ENCODE measurements at regions not wholly inside any gene's neighbourhood (a gene's known extent, or its start where the extent isn't known, plus 50 kb on each side); places are given as distances from the start of the nearest gene placed in this dataset.
"Not testable (repeated sequence)": the region's sequence is repeated elsewhere in the genome, so short reads cannot be mapped to it uniquely, and the experiment has no call there.

DNA sequence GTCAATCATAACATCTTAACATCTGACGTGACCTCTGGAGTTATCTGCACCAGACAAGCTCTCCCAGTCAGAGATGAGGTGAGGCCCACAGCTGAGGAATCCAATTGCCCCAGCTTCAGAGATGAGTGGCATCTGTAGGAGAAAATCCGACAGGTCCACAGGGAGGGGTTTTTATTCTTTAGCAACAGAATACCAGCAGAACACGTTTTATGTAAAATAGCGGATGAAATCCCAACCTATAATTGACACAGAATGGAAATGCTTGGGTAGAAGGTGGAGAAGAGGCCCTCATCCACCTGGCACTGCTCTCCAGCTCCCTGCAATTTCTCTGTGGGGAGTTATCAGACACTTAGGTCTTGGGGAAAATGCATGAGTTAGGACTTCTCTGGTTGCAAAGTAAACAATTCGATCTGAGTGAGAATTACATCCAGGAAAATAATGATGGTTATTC, 144.2 kb upstream of the NRP1 start:
- H3K9me3 ChIP-seq (ENCODE audit: control insufficient read depth, insufficient read depth, low read depth, low read length): peaks cover 10% of the 10 kb centered on the region
- H3K36me3 ChIP-seq (ENCODE audit: control insufficient read depth, insufficient read depth, low read length): no peaks in the 10 kb centered on the region
- H3K27me3 ChIP-seq (ENCODE audit: control insufficient read depth, insufficient read depth, low read length): no peaks in the 10 kb centered on the region
- H3K27ac ChIP-seq (ENCODE audit: low read depth, low read length): no peak overlapping the region
- no peak overlapping the region for H3K9ac ChIP-seq (ENCODE audit: low read length)
- peaks cover 7% of the 10 kb centered on the region for H3K4me1 ChIP-seq (ENCODE audit: control insufficient read depth, insufficient read depth, low read length)
- no peak overlapping the region for H3K4me3 ChIP-seq (ENCODE audit: low read depth, low read length)

DNA sequence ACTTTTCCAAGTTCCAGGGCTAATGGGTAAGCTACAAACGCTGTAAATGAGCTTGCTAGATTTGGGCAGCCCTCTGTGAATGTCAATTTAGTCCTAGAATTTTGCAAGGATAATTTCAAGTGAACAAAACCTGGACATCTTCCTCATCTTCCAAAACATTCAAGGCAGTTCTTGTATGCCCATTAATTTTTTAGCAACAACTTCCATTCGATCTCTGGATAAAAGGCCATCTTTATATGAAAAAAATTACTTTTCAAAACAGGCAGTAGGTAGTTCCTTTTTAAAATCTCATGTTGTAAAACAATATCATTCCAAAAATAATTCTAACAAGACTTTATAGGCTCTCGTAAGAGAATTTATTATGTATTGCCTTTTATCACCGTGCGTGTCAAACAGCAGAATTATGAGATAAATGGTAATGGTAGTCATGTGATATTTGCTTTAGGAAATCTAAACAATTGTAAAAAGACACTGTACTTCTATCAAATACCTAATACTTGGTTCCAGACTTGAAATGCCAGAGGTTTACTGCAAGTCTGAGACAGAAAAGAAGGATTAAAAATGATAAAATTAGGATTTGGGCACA, 143.7 kb upstream of the NRP1 start:
- Histone ChIP-seq H3K9ac (ENCODE audit: low read length) (no peak overlapping the region), H3K4me1 (ENCODE audit: control insufficient read depth, insufficient read depth, low read length) (peaks cover 2% of the 10 kb centered on the region; the same call in 1 of the 2 replicates), H3K4me3 (ENCODE audit: low read depth, low read length) (no peak overlapping the region), H3K27ac (ENCODE audit: low read depth, low read length) (no peak overlapping the region), H3K36me3 (ENCODE audit: control insufficient read depth, insufficient read depth, low read length) (no peaks in the 10 kb centered on the region), H3K27me3 (ENCODE audit: control insufficient read depth, insufficient read depth, low read length) (no peaks in the 10 kb centered on the region), H3K9me3 (ENCODE audit: control insufficient read depth, insufficient read depth, low read depth, low read length) (peaks cover 10% of the 10 kb centered on the region)

GRCh38 chr10:33477291-33478088, 143.0 kb upstream of the NRP1 start:
- no peak overlapping the region for H3K9ac ChIP-seq (ENCODE audit: low read length)
- H3K27me3 ChIP-seq (ENCODE audit: control insufficient read depth, insufficient read depth, low read length): no peaks in the 10 kb centered on the region
- H3K9me3 ChIP-seq (ENCODE audit: control insufficient read depth, insufficient read depth, low read depth, low read length): peaks cover 10% of the 10 kb centered on the region
- no peak overlapping the region for H3K4me3 ChIP-seq (ENCODE audit: low read depth, low read length)
- H3K4me1 ChIP-seq (ENCODE audit: control insufficient read depth, insufficient read depth, low read length): no peaks in the 10 kb centered on the region
- no peaks in the 10 kb centered on the region for H3K36me3 ChIP-seq (ENCODE audit: control insufficient read depth, insufficient read depth, low read length)
- H3K27ac ChIP-seq (ENCODE audit: low read depth, low read length): no peak overlapping the region

GRCh38 chr10:33476757-33477273, 142.3 kb upstream of the NRP1 start:
- no peaks in the 10 kb centered on the region for H3K27me3 ChIP-seq (ENCODE audit: control insufficient read depth, insufficient read depth, low read length)
- no peaks in the 10 kb centered on the region for H3K36me3 ChIP-seq (ENCODE audit: control insufficient read depth, insufficient read depth, low read length)
- no peak overlapping the region for H3K27ac ChIP-seq (ENCODE audit: low read depth, low read length)
- peaks cover 10% of the 10 kb centered on the region for H3K9me3 ChIP-seq (ENCODE audit: control insufficient read depth, insufficient read depth, low read depth, low read length)
- H3K9ac ChIP-seq (ENCODE audit: low read length): no peak overlapping the region
- no peaks in the 10 kb centered on the region for H3K4me1 ChIP-seq (ENCODE audit: control insufficient read depth, insufficient read depth, low read length)
- no peak overlapping the region for H3K4me3 ChIP-seq (ENCODE audit: low read depth, low read length)

- Histone ChIP-seq H3K27me3 (ENCODE audit: control insufficient read depth, insufficient read depth, low read length) (no peaks in the 10 kb centered on the region), H3K4me3 (ENCODE audit: low read depth, low read length) (no peak overlapping the region), H3K9ac (ENCODE audit: low read length) (no peak overlapping the region), H3K4me1 (ENCODE audit: control insufficient read depth, insufficient read depth, low read length) (no peaks in the 10 kb centered on the region), H3K9me3 (ENCODE audit: control insufficient read depth, insufficient read depth, low read depth, low read length) (no peaks in the 10 kb centered on the region; the same call in 1 of the 2 replicates), H3K36me3 (ENCODE audit: control insufficient read depth, insufficient read depth, low read length) (no peaks in the 10 kb centered on the region), H3K27ac (ENCODE audit: low read depth, low read length) (no peak overlapping the region)
Measured at GRCh38 chr10:33473688-33474087, 139.2 kb upstream of the NRP1 start.

DNA sequence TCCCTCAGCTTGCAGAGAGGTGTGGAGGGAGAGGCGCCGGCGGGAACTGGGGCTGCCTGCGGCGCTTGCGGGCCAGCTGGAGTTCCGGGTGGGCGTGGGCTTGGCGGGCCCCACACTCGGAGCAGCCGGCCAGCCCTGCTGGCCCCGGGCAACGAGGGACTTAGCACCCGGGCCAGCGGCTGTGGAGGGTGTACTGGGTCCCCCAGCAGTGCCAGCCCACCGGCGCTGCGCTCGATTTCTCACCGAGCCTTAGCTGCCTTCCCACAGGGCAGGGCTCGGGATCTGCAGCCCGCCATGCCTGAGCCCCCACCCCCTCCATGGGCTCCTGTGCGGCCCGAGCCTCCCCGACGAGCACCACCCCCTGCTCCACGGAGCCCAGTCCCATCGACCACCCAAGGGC, 133.5 kb upstream of the NRP1 start:
- not testable (repeated sequence) for H3K4me3 ChIP-seq (ENCODE audit: low read depth, low read length); H3K9me3 ChIP-seq (ENCODE audit: control insufficient read depth, insufficient read depth, low read depth, low read length); H3K27me3 ChIP-seq (ENCODE audit: control insufficient read depth, insufficient read depth, low read length); H3K4me1 ChIP-seq (ENCODE audit: control insufficient read depth, insufficient read depth, low read length); H3K9ac ChIP-seq (ENCODE audit: low read length); H3K36me3 ChIP-seq (ENCODE audit: control insufficient read depth, insufficient read depth, low read length); H3K27ac ChIP-seq (ENCODE audit: low read depth, low read length)

DNA sequence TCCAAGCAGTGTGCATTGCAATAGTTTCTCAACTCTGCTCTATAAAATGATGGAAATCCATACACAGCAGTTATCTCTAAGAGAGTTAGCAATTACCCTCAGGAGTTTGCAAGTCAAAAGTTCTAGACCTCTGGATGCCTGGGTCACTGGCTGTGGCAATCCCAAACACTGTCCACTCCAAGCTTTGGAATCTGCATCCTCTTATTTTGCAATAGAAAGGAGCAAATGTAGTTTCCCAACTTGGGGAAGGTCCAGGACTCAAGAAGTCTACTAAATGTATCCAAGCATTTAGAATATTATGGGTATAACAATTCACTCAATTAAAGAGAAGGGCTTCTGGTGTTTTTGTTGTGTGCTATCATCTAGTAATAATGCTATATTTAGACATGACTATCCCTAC, 131.3 kb upstream of the NRP1 start:
- Histone ChIP-seq H3K9me3 (ENCODE audit: control insufficient read depth, insufficient read depth, low read depth, low read length) (no peaks in the 10 kb centered on the region), H3K4me1 (ENCODE audit: control insufficient read depth, insufficient read depth, low read length) (no peaks in the 10 kb centered on the region; the same call in 1 of the 2 replicates), H3K36me3 (ENCODE audit: control insufficient read depth, insufficient read depth, low read length) (no peaks in the 10 kb centered on the region), H3K27ac (ENCODE audit: low read depth, low read length) (no peak overlapping the region), H3K4me3 (ENCODE audit: low read depth, low read length) (no peak overlapping the region), H3K27me3 (ENCODE audit: control insufficient read depth, insufficient read depth, low read length) (no peaks in the 10 kb centered on the region), H3K9ac (ENCODE audit: low read length) (no peak overlapping the region)

GRCh38 chr10:33463011-33463410, 128.5 kb upstream of the NRP1 start:
- no peaks in the 10 kb centered on the region for H3K36me3 ChIP-seq (ENCODE audit: control insufficient read depth, insufficient read depth, low read length)

GRCh38 chr10:33461295-33461640, 126.8 kb upstream of the NRP1 start:
- Histone ChIP-seq H3K4me1 (ENCODE audit: control insufficient read depth, insufficient read depth, low read length) (no peaks in the 10 kb centered on the region; the same call in 1 of the 2 replicates), H3K27me3 (ENCODE audit: control insufficient read depth, insufficient read depth, low read length) (no peaks in the 10 kb centered on the region), H3K27ac (ENCODE audit: low read depth, low read length) (0 out of 2 replicates have a peak overlapping the region, but pooled peaks have one; percentile 8), H3K36me3 (ENCODE audit: control insufficient read depth, insufficient read depth, low read length) (no peaks in the 10 kb centered on the region), H3K4me3 (ENCODE audit: low read depth, low read length) (no peak overlapping the region), H3K9me3 (ENCODE audit: control insufficient read depth, insufficient read depth, low read depth, low read length) (no peaks in the 10 kb centered on the region), H3K9ac (ENCODE audit: low read length) (no peak overlapping the region)

More at GRCh38 chr10:33463011-33463410, 128.5 kb upstream of the NRP1 start:
- no peak overlapping the region for H3K27ac ChIP-seq (ENCODE audit: low read depth, low read length)
- H3K4me3 ChIP-seq (ENCODE audit: low read depth, low read length): no peak overlapping the region
- H3K4me1 ChIP-seq (ENCODE audit: control insufficient read depth, insufficient read depth, low read length): no peaks in the 10 kb centered on the region; the same call in 1 of the 2 replicates
- no peak overlapping the region for H3K9ac ChIP-seq (ENCODE audit: low read length)
- no peaks in the 10 kb centered on the region for H3K27me3 ChIP-seq (ENCODE audit: control insufficient read depth, insufficient read depth, low read length)
- H3K9me3 ChIP-seq (ENCODE audit: control insufficient read depth, insufficient read depth, low read depth, low read length): no peaks in the 10 kb centered on the region

GRCh38 chr10:33460505-33461294, 126.2 kb upstream of the NRP1 start:
- Histone ChIP-seq H3K36me3 (ENCODE audit: control insufficient read depth, insufficient read depth, low read length) (no peaks in the 10 kb centered on the region), H3K4me1 (ENCODE audit: control insufficient read depth, insufficient read depth, low read length) (no peaks in the 10 kb centered on the region; the same call in 1 of the 2 replicates), H3K4me3 (ENCODE audit: low read depth, low read length) (no peak overlapping the region), H3K9ac (ENCODE audit: low read length) (no peak overlapping the region), H3K27ac (ENCODE audit: low read depth, low read length) (0 out of 2 replicates have a peak overlapping the region, but pooled peaks have one; percentile 8), H3K9me3 (ENCODE audit: control insufficient read depth, insufficient read depth, low read depth, low read length) (no peaks in the 10 kb centered on the region), H3K27me3 (ENCODE audit: control insufficient read depth, insufficient read depth, low read length) (no peaks in the 10 kb centered on the region)
